ENCODE measurements at regions not wholly inside any gene's neighbourhood (a gene's known extent, or its start where the extent isn't known, plus 50 kb on each side); places are given as distances from the start of the nearest gene placed in this dataset.

DNA sequence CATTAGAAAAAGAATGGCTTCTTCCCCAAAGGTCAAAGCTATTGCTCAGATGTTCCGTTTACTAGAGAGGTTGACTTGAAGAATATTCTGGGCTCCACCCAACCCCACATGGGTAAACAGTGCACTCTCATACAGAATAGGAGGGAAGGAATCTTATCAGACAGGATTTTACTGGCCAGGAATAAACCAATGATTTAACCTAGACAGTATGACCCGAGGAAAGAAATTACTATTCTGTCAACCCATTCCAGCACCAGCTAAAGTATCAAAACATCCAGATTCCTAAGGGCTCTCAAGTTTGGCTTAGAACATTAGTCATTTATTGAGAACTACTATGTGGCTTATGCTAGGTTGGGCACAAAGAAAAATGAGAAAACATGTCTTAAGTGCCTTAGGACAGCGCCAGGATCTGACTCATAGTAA, 493.6 kb upstream of the KLF4 start:
- no peaks in the 10 kb centered on the region for H3K27me3 ChIP-seq
- H3K27ac ChIP-seq, result no peak overlapping the region
- TF ChIP-seq CTCF (IDR thresholded peaks at IDR 0.05), result no peak
- no peaks in the 10 kb centered on the region for H3K4me1 ChIP-seq
- no peak overlapping the region for H3K4me3 ChIP-seq
- no peak overlapping the region for H3K9ac ChIP-seq (ENCODE audit: low read depth in 2 of 2, low read length in 2 of 2)
- DNase-seq, result peak; percentile 46
- intact Hi-C loops (cut with DNase I), result no loop called here
- no peaks in the 10 kb centered on the region for H3K36me3 ChIP-seq
- H3K9me3 ChIP-seq, result no peaks in the 10 kb centered on the region

- no peak for TF ChIP-seq CTCF (IDR thresholded peaks at IDR 0.05)
- Histone ChIP-seq H3K9me3 (no peaks in the 10 kb centered on the region), H3K27me3 (no peaks in the 10 kb centered on the region), H3K4me3 (no peak overlapping the region), H3K27ac (no peak overlapping the region), H3K9ac (ENCODE audit: low read depth in 2 of 2, low read length in 2 of 2) (no peak overlapping the region), H3K4me1 (no peaks in the 10 kb centered on the region), H3K36me3 (no peaks in the 10 kb centered on the region)
- intact Hi-C loops (cut with DNase I), result no loop called here
- no peak for DNase-seq
Observed at GRCh38 chr9:107982745-107983144, 493.2 kb upstream of the KLF4 start.

GRCh38 chr9:107982001-107982400, 492.4 kb upstream of the KLF4 start:
- H3K27me3 ChIP-seq, result no peaks in the 10 kb centered on the region
- H3K4me3 ChIP-seq, result no peak overlapping the region
- H3K27ac ChIP-seq, result no peak overlapping the region
- no peaks in the 10 kb centered on the region for H3K4me1 ChIP-seq
- H3K36me3 ChIP-seq, result no peaks in the 10 kb centered on the region
- no peak overlapping the region for H3K9ac ChIP-seq (ENCODE audit: low read depth in 2 of 2, low read length in 2 of 2)
- H3K9me3 ChIP-seq, result no peaks in the 10 kb centered on the region
- intact Hi-C loops (cut with DNase I), result no loop called here
- no peak for DNase-seq
- no peak for TF ChIP-seq CTCF (IDR thresholded peaks at IDR 0.05)

- Histone ChIP-seq H3K27me3 (no peaks in the 10 kb centered on the region), H3K9me3 (no peaks in the 10 kb centered on the region), H3K4me3 (no peak overlapping the region), H3K36me3 (no peaks in the 10 kb centered on the region), H3K27ac (no peak overlapping the region), H3K4me1 (no peaks in the 10 kb centered on the region), H3K9ac (ENCODE audit: low read depth in 2 of 2, low read length in 2 of 2) (no peak overlapping the region)
- no peak for TF ChIP-seq CTCF (IDR thresholded peaks at IDR 0.05)
- intact Hi-C loops (cut with DNase I), result no loop called here
- DNase-seq, result no peak
Observed at GRCh38 chr9:107980984-107981383, 491.4 kb upstream of the KLF4 start.

DNA sequence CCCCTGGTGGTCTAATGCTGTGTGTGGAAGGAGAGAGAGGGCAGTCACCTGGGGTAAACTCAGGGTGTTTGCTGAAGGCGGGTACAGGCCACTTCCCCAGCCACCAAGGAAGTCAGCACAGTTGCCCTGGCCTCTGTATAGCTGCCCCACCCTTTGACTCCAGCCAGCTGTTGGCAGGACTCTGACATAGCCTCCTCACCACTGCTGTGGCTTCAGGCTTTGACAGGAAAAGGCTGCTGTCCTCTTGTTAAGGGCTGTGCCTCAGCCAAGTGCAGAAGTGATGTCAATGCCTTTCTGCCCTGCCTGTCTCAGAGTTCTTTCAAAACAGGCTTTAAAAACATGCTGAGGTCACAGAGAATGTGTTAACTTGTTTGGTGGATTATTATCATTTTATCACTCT, 487.2 kb upstream of the KLF4 start:
- peak overlapping the region; percentile 65 for H3K27ac ChIP-seq
- intact Hi-C loops (cut with DNase I), result loop anchor here (10.0 kb wide), 1 partner anchor 492 kb away; the partner anchor contains the start of gene KLF4
- H3K27me3 ChIP-seq, result no peaks in the 10 kb centered on the region

More for the DNA sequence above, 487.2 kb upstream of the KLF4 start:
- Histone ChIP-seq H3K4me1 (peaks cover 5% of the 10 kb centered on the region), H3K9me3 (no peaks in the 10 kb centered on the region), H3K36me3 (no peaks in the 10 kb centered on the region), H3K4me3 (no peak overlapping the region), H3K9ac (ENCODE audit: low read depth in 2 of 2, low read length in 2 of 2) (peak overlapping the region in 1 of 2 donors; percentile 36)
- no peak for TF ChIP-seq CTCF (IDR thresholded peaks at IDR 0.05)
- DNase-seq, result peak; percentile 88
